ENCODE measurements at regions not wholly inside any gene's neighbourhood (a gene's known extent, or its start where the extent isn't known, plus 50 kb on each side); places are given as distances from the start of the nearest gene placed in this dataset.

GRCh38 chr6:43911354-43912115 lies 141.5 kb downstream of the VEGFA start:
- Histone ChIP-seq H3K27ac (ENCODE audit: low read depth, low read length) (no peak overlapping the region), H3K9ac (ENCODE audit: low read depth in 1 of 2, low read length in 2 of 2) (no peak overlapping the region), H3K36me3 (ENCODE audit: control insufficient read depth in 1 of 2, insufficient read depth in 2 of 2, low read length in 2 of 2) (no peaks in the 10 kb centered on the region), H3K9me3 (ENCODE audit: control insufficient read depth in 1 of 2, low read length in 2 of 2) (no peaks in the 10 kb centered on the region), H3K27me3 (ENCODE audit: control insufficient read depth in 1 of 2, insufficient read depth in 2 of 2, low read length in 2 of 2) (no peaks in the 10 kb centered on the region), H3K4me3 (ENCODE audit: low read depth in 1 of 2, low read length in 2 of 2) (no peak overlapping the region), H3K4me1 (ENCODE audit: control insufficient read depth in 1 of 2, insufficient read depth in 2 of 2, low read length in 2 of 2) (peaks cover 56 to 59% of the 10 kb centered on the region in 2 donors)

- Histone ChIP-seq H3K4me3 (ENCODE audit: low read depth in 1 of 2, low read length in 2 of 2) (no peak overlapping the region), H3K9me3 (ENCODE audit: control insufficient read depth in 1 of 2, low read length in 2 of 2) (no peaks in the 10 kb centered on the region), H3K27ac (ENCODE audit: low read depth, low read length) (no peak overlapping the region), H3K36me3 (ENCODE audit: control insufficient read depth in 1 of 2, insufficient read depth in 2 of 2, low read length in 2 of 2) (no peaks in the 10 kb centered on the region), H3K27me3 (ENCODE audit: control insufficient read depth in 1 of 2, insufficient read depth in 2 of 2, low read length in 2 of 2) (no peaks in the 10 kb centered on the region), H3K4me1 (ENCODE audit: control insufficient read depth in 1 of 2, insufficient read depth in 2 of 2, low read length in 2 of 2) (peaks cover 48 to 52% of the 10 kb centered on the region in 2 donors), H3K9ac (ENCODE audit: low read depth in 1 of 2, low read length in 2 of 2) (no peak overlapping the region)
Observed at GRCh38 chr6:43910638-43911353, 140.8 kb downstream of the VEGFA start.

DNA sequence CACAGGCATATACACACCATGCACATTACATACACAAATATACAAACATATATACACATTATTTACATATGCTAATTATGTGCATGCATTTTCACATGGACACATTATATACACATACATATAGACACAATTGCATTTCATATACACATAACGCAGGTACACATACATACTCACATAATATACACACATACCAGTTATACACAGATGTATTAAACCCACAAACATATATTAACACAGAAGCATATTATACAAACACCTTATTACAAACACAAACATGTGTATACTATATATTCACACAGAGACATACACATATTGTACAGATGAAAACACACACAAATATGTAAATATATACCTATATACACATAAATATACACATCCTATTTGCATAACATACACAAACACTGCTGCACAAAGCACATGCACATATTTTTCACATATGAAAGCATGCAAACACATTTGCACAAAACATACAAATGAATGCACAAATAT lies 140.2 kb downstream of the VEGFA start:
- H3K36me3 ChIP-seq (ENCODE audit: control insufficient read depth in 1 of 2, insufficient read depth in 2 of 2, low read length in 2 of 2): no peaks in the 10 kb centered on the region
- no peak overlapping the region for H3K27ac ChIP-seq (ENCODE audit: low read depth, low read length)
- H3K9ac ChIP-seq (ENCODE audit: low read depth in 1 of 2, low read length in 2 of 2): no peak overlapping the region
- H3K4me1 ChIP-seq (ENCODE audit: control insufficient read depth in 1 of 2, insufficient read depth in 2 of 2, low read length in 2 of 2): peaks cover 42 to 46% of the 10 kb centered on the region in 2 donors
- no peaks in the 10 kb centered on the region for H3K27me3 ChIP-seq (ENCODE audit: control insufficient read depth in 1 of 2, insufficient read depth in 2 of 2, low read length in 2 of 2)
- no peak overlapping the region for H3K4me3 ChIP-seq (ENCODE audit: low read depth in 1 of 2, low read length in 2 of 2)
- no peaks in the 10 kb centered on the region for H3K9me3 ChIP-seq (ENCODE audit: control insufficient read depth in 1 of 2, low read length in 2 of 2)

DNA sequence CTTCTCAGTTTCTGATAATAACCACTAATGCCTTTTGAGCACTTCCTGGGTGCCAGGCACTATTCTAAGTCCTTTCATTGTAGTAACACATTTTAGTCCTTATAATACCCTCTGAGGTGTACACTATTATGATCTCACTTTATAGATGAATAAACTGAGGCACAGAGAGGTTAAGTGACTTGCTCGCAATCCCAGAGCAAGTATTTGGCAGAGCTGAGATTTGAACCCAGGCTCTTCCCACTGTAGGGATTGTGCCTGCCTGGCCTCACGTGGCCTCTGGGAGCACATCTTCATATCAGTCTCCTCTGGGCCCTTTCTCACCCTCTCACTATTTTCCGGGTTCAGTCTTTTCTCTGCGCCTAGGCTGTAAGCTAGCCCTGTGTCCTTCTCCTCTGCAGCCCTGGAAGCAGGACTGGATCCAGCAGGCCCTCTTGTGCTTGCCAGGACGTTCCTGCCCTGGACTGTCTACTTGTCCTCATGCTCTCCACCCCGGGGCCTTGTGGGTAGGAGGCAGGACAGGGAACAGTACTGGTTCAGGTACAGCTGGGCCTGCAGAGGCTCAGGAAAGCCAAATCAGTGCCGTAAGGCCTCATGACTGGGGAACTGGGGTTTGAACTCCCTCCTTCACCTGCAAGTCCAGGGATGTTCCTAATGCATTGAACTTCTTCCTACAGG lies 139.6 kb downstream of the VEGFA start:
- Histone ChIP-seq H3K9me3 (ENCODE audit: control insufficient read depth in 1 of 2, low read length in 2 of 2) (no peaks in the 10 kb centered on the region), H3K27ac (ENCODE audit: low read depth, low read length) (no peak overlapping the region), H3K4me3 (ENCODE audit: low read depth in 1 of 2, low read length in 2 of 2) (no peak overlapping the region), H3K4me1 (ENCODE audit: control insufficient read depth in 1 of 2, insufficient read depth in 2 of 2, low read length in 2 of 2) (peaks cover 36 to 40% of the 10 kb centered on the region in 2 donors), H3K9ac (ENCODE audit: low read depth in 1 of 2, low read length in 2 of 2) (no peak overlapping the region), H3K36me3 (ENCODE audit: control insufficient read depth in 1 of 2, insufficient read depth in 2 of 2, low read length in 2 of 2) (no peaks in the 10 kb centered on the region), H3K27me3 (ENCODE audit: control insufficient read depth in 1 of 2, insufficient read depth in 2 of 2, low read length in 2 of 2) (no peaks in the 10 kb centered on the region)

DNA sequence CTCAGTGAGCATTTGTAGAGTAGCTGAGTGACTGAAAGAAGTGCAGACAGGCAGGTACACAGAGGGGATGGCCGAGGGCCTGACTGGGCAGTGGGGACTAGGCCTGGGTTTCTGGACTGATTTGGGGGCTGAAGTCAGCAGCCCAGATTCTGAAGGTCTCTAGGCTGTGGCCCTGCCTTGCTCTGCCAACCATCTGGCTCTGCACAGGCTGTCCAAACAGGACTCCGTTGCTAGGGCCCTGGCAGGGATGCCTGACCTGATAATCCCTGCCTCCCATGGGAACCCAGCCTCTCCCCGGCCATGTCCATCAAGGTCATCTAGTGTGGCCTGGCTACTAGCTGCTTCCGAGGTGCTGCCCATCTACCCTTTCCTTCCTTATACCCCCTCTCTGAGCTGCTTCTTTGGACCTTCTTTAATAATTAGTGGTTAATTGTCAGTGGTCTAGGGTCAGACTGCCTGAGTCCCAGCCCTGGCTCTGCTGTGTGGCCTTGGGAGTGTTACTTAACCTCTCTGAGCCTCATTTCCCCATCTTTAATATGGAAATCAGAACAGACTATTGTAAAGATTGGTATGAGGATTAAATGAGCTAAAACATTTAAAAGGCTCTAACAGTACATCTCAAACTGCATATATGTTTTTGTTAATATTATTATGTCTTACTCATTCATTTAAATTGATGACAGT lies 137.9 kb downstream of the VEGFA start:
- Histone ChIP-seq H3K4me3 (ENCODE audit: low read depth in 1 of 2, low read length in 2 of 2) (no peak overlapping the region), H3K27me3 (ENCODE audit: control insufficient read depth in 1 of 2, insufficient read depth in 2 of 2, low read length in 2 of 2) (no peaks in the 10 kb centered on the region), H3K36me3 (ENCODE audit: control insufficient read depth in 1 of 2, insufficient read depth in 2 of 2, low read length in 2 of 2) (no peaks in the 10 kb centered on the region), H3K4me1 (ENCODE audit: control insufficient read depth in 1 of 2, insufficient read depth in 2 of 2, low read length in 2 of 2) (peaks cover 19 to 23% of the 10 kb centered on the region in 2 donors), H3K27ac (ENCODE audit: low read depth, low read length) (no peak overlapping the region), H3K9ac (ENCODE audit: low read depth in 1 of 2, low read length in 2 of 2) (no peak overlapping the region), H3K9me3 (ENCODE audit: control insufficient read depth in 1 of 2, low read length in 2 of 2) (no peaks in the 10 kb centered on the region)

DNA sequence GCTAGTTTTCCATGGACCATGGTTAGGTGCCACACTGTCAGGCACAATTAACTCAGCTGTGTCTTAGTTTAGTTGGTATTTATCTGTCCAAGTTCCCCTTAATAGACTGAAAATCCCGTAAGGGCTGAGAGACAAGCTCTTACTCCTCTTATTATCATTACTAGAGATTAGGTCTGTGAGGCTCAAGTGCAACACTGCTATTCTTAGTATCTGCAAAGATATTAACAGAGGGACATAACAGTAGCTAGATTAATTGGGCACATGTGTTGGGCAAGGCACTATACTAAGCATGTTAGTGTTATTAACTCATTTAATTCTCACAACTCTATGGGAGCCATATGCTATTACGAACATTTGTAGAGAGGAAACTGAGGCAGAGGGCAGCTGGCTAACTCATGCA lies 137.3 kb downstream of the VEGFA start:
- no peaks in the 10 kb centered on the region for H3K9me3 ChIP-seq (ENCODE audit: control insufficient read depth in 1 of 2, low read length in 2 of 2)
- H3K27ac ChIP-seq (ENCODE audit: low read depth, low read length): no peak overlapping the region
- H3K4me1 ChIP-seq (ENCODE audit: control insufficient read depth in 1 of 2, insufficient read depth in 2 of 2, low read length in 2 of 2): peaks cover 13 to 17% of the 10 kb centered on the region in 2 donors
- H3K9ac ChIP-seq (ENCODE audit: low read depth in 1 of 2, low read length in 2 of 2): no peak overlapping the region
- no peaks in the 10 kb centered on the region for H3K27me3 ChIP-seq (ENCODE audit: control insufficient read depth in 1 of 2, insufficient read depth in 2 of 2, low read length in 2 of 2)
- no peaks in the 10 kb centered on the region for H3K36me3 ChIP-seq (ENCODE audit: control insufficient read depth in 1 of 2, insufficient read depth in 2 of 2, low read length in 2 of 2)
- H3K4me3 ChIP-seq (ENCODE audit: low read depth in 1 of 2, low read length in 2 of 2): no peak overlapping the region

DNA sequence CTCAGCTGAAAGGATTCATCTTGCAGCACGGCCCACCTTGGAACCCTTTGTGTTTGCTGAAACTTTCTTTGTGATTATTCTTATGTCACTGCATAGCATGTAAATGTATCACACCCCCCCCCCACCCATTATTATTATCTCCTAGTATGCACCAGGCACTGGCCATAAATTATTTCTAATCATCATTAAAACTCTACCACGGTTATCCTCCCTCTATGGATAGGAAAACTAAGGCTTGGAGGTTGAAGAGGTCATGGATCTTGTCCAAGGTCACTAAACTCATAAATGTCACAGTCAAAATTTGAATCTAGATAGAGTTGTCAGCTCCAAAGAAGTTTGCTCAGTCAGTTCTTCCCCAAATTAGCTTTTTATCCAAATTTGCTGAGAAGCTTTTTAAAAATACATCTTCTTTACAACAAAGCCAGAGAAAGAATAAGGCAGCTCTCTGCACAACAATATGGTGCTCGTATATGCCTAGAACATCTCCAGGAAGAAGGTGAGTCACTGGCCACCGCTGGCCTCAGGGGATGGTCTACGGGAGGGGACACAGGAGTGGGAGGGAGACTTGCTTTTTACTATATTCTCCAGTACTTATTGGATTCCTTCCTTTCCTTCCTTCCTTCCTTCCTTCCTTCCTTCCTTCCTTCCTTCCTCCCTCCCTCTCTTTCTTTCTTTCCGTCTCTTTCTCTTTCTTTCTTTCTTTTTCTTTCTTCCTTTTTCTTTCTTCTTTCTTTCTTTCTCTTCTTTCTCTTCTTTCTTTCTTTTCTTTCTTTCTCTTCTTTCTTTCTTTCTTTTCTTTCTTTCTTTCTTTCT lies 134.5 kb downstream of the VEGFA start:
- Histone ChIP-seq H3K36me3 (ENCODE audit: control insufficient read depth in 1 of 2, insufficient read depth in 2 of 2, low read length in 2 of 2) (no peaks in the 10 kb centered on the region), H3K4me3 (ENCODE audit: low read depth in 1 of 2, low read length in 2 of 2) (no peak overlapping the region), H3K27me3 (ENCODE audit: control insufficient read depth in 1 of 2, insufficient read depth in 2 of 2, low read length in 2 of 2) (no peaks in the 10 kb centered on the region), H3K4me1 (ENCODE audit: control insufficient read depth in 1 of 2, insufficient read depth in 2 of 2, low read length in 2 of 2) (peaks cover 5 to 12% of the 10 kb centered on the region in 2 donors), H3K9ac (ENCODE audit: low read depth in 1 of 2, low read length in 2 of 2) (no peak overlapping the region), H3K9me3 (ENCODE audit: control insufficient read depth in 1 of 2, low read length in 2 of 2) (no peaks in the 10 kb centered on the region), H3K27ac (ENCODE audit: low read depth, low read length) (no peak overlapping the region)

DNA sequence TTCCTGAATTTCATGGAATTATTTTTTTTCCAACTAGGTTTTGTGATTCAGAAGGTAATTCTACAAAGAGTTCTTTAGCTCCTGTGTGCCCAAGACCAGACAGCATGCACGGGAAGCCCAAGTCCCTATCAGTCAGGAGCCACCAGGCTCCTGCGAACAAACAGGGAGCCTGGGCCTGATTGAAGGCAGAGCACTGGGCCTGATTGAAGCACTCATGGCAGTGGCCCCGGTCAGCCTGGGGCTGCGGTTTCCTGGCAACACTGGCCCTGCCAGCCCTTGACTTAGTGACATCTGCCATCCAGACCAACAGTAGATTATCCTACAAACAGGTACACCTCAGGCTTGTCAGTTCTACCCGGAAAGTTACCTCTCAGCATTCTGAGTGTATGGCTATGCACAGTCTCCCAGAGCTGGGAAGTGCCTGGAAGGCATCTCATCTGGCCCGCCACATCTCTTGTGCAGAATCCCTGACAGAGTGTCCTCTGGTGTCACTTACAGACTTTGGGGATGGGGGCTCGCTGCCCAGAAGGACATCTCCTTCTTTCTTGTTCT lies 133.8 kb downstream of the VEGFA start:
- Histone ChIP-seq H3K36me3 (ENCODE audit: control insufficient read depth in 1 of 2, insufficient read depth in 2 of 2, low read length in 2 of 2) (no peaks in the 10 kb centered on the region), H3K4me3 (ENCODE audit: low read depth in 1 of 2, low read length in 2 of 2) (no peak overlapping the region), H3K9ac (ENCODE audit: low read depth in 1 of 2, low read length in 2 of 2) (no peak overlapping the region), H3K27ac (ENCODE audit: low read depth, low read length) (no peak overlapping the region), H3K9me3 (ENCODE audit: control insufficient read depth in 1 of 2, low read length in 2 of 2) (no peaks in the 10 kb centered on the region), H3K4me1 (ENCODE audit: control insufficient read depth in 1 of 2, insufficient read depth in 2 of 2, low read length in 2 of 2) (peaks cover 5 to 12% of the 10 kb centered on the region in 2 donors), H3K27me3 (ENCODE audit: control insufficient read depth in 1 of 2, insufficient read depth in 2 of 2, low read length in 2 of 2) (no peaks in the 10 kb centered on the region)

DNA sequence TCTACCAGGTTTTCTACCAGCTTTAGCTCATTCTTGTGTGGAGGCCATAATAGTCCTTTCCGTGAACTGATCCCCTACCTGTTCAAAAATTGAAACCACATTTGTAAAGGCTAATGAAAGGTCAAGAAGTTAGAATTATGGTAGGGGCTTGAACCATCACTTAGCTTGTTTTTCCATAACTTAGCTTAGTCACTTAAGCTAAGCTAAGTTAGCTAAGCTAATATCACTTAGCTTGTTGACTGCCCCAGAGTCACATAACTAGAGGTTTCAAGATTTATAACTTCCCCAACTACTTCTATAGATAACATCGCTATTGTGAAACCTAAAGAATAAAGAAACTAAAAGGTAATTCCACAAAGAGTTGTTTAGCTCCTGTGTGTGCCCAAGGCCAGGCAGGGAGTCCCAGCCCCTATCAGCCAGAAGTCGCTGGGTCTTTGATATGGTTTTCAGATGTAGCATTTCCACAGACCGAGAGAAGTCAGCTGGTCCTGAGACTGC lies 131.8 kb downstream of the VEGFA start:
- Histone ChIP-seq H3K27me3 (ENCODE audit: control insufficient read depth in 1 of 2, insufficient read depth in 2 of 2, low read length in 2 of 2) (no peaks in the 10 kb centered on the region), H3K36me3 (ENCODE audit: control insufficient read depth in 1 of 2, insufficient read depth in 2 of 2, low read length in 2 of 2) (no peaks in the 10 kb centered on the region), H3K9ac (ENCODE audit: low read depth in 1 of 2, low read length in 2 of 2) (no peak overlapping the region), H3K9me3 (ENCODE audit: control insufficient read depth in 1 of 2, low read length in 2 of 2) (no peaks in the 10 kb centered on the region), H3K4me1 (ENCODE audit: control insufficient read depth in 1 of 2, insufficient read depth in 2 of 2, low read length in 2 of 2) (peaks cover 5 to 12% of the 10 kb centered on the region in 2 donors), H3K4me3 (ENCODE audit: low read depth in 1 of 2, low read length in 2 of 2) (no peak overlapping the region), H3K27ac (ENCODE audit: low read depth, low read length) (no peak overlapping the region)

Measured in duodenal mucosa (tissue), 2 donors.